Spleen (tissue), 11 donors: ENCODE measurements at regions not wholly inside any gene's neighbourhood (a gene's known extent, or its start where the extent isn't known, plus 50 kb on each side); places are given as distances from the start of the nearest gene placed in this dataset.

ENCODE experiments used
- DNase-seq: peaks from one replicate; pipeline ENCODE4 v3.0.0-alpha.2; 2020
- H3K27ac ChIP-seq, 8 donors: fragments of 200-600 bp; sonication (generic) in 7 of 8; 1 replicate in 4 of 8; 2 replicates in 4 of 8; pipeline versions ENCODE4 v1.5.0 to v1.8.0; 2016 to 2021; ENCODE audit warnings: inconsistent platforms in 4 of 8, mild to moderate bottlenecking in 4 of 8, moderate library complexity in 1 of 8
- H3K27me3 ChIP-seq, 7 donors: fragments of 200-600 bp; sonication (generic) in 6 of 7; replicated peaks in 1 of 7; 1 replicate in 4 of 7; 2 replicates in 3 of 7; pipeline versions ENCODE4 v1.5.0 to v1.8.0; 2016 to 2021; ENCODE audit warnings: inconsistent platforms in 3 of 7, mild to moderate bottlenecking in 1 of 7
- H3K36me3 ChIP-seq, 6 donors: fragments of 200-600 bp; sonication (generic) in 5 of 6; 1 replicate in 4 of 6; 2 replicates in 2 of 6; pipeline versions ENCODE4 v1.5.0 to v1.8.0; 2016 to 2021; ENCODE audit warnings: inconsistent platforms in 2 of 6
- H3K4me1 ChIP-seq, 6 donors: fragments of 200-600 bp; sonication (generic) in 5 of 6; 1 replicate in 3 of 6; 2 replicates in 3 of 6; pipeline versions ENCODE4 v1.5.0 to v1.8.0; 2016 to 2021; ENCODE audit warnings: inconsistent platforms in 3 of 6
- H3K4me3 ChIP-seq, 8 donors: fragments of 200-600 bp; sonication (generic) in 7 of 8; 1 replicate in 4 of 8; 2 replicates in 4 of 8; pipeline versions ENCODE4 v1.5.0 to v1.8.0; 2016 to 2021; ENCODE audit warnings: inconsistent platforms in 4 of 8, mild to moderate bottlenecking in 4 of 8, moderate library complexity in 2 of 8
- H3K9me3 ChIP-seq, 8 donors: fragments of 200-600 bp; sonication (generic) in 7 of 8; 1 replicate in 4 of 8; 2 replicates in 4 of 8; pipeline versions ENCODE4 v1.5.0 to v1.8.0; 2016 to 2021; ENCODE audit warnings: inconsistent platforms in 4 of 8
- POLR2A ChIP-seq, 3 donors: fragments of 450-650 bp; IDR thresholded peaks; one replicate each; pipeline ENCODE4 v1.5.1; 2017; ENCODE audit warnings: antibody characterized with exemption in 3 of 3, mild to moderate bottlenecking in 1 of 3
- POLR2AphosphoS5 ChIP-seq, 3 donors: sonication (generic); formaldehyde crosslinking; IDR thresholded peaks; one replicate each; pipeline ENCODE4 v1.5.1; 2017; ENCODE audit warnings: antibody characterized with exemption in 3 of 3
- WGBS, 5 donors: extraction: QIAGEN DNeasy Blood & Tissue Kit in 3 of 5; methylation state at CpG; one replicate each; pipeline versions ENCODE4 v1.1.5 to v1.1.7; 2013 to 2018; 5-methylcytosine and 5-hydroxymethylcytosine counted together
- intact Hi-C: fragments of 100-400 bp; cut with DNase I; formaldehyde crosslinking; loops from one replicate; pipeline ENCODE4 v1.15.0; 2023; ENCODE audit warnings: low total_unique reads
- TF ChIP-seq, protein P1 (sequence below), 11 experiments: fragments of 200-600 bp in 7 of 11; fragments of 450-650 bp in 4 of 11; sonication (generic) in 4 of 11; IDR thresholded peaks in 8 of 11; conservative IDR thresholded peaks in 3 of 11; 1 replicate in 7 of 11; 2 replicates in 4 of 11; pipeline versions ENCODE4 v1.4.0 to v1.8.0; 2016 to 2021; ENCODE audit warnings: antibody characterized with exemption in 11 of 11, inconsistent platforms in 4 of 11, mild to moderate bottlenecking in 1 of 11
- donor health status: healthy with polysubstance abuse.
- donor health status: DM: no; HTN: no; CAD: no; lungs with moderate emphysema.
- donor health status: DM: no; HTN: no; CAD: no.
- donor health status: Bipolar disorder and iron deficiency.
- donor health status: healthy.
- donor health status: DM: no; HTN: no; CAD: no.
- donor health status: DM: yes; HTN: yes; CAD: no.

DNA sequence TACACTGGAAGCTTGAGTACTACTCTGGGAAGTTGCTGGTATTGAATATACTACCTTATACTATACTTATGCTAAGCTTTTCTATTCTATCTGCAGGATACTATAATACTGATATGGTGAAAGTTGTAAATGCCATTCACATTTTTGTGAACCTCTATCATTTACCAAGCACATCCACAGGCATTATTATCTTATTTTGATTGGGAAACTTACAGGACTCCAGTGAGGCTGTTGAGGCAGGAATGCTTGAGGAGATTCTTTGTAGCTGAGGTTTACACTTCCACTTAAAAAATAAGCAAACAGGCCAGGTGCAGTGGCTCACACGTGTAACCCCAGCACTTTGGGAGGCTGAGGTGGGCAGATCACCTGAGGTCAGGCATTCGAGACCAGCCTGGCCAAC, 442.9 kb downstream of the QKI start:
- 69 to 90% (median 74%) methylated on average over 2 of the region's 2 CpGs for WGBS, 5 donors
- H3K4me1 ChIP-seq, result peaks cover 0 to 13% (median 8%) of the 10 kb centered on the region in 6 donors
- H3K36me3 ChIP-seq, result no peaks in the 10 kb centered on the region
- peaks cover 0 to 5% (median 2%) of the 10 kb centered on the region in 8 donors for H3K9me3 ChIP-seq
- H3K4me3 ChIP-seq, result no peak overlapping the region
- TF ChIP-seq, protein P1, sequence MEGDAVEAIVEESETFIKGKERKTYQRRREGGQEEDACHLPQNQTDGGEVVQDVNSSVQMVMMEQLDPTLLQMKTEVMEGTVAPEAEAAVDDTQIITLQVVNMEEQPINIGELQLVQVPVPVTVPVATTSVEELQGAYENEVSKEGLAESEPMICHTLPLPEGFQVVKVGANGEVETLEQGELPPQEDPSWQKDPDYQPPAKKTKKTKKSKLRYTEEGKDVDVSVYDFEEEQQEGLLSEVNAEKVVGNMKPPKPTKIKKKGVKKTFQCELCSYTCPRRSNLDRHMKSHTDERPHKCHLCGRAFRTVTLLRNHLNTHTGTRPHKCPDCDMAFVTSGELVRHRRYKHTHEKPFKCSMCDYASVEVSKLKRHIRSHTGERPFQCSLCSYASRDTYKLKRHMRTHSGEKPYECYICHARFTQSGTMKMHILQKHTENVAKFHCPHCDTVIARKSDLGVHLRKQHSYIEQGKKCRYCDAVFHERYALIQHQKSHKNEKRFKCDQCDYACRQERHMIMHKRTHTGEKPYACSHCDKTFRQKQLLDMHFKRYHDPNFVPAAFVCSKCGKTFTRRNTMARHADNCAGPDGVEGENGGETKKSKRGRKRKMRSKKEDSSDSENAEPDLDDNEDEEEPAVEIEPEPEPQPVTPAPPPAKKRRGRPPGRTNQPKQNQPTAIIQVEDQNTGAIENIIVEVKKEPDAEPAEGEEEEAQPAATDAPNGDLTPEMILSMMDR (IDR thresholded peaks at IDR 0.05 in 8 of 11, conservative IDR thresholded peaks at IDR 0.05 in 3 of 11), result no peak
- TF ChIP-seq POLR2A (IDR thresholded peaks at IDR 0.05) (no peak), POLR2AphosphoS5 (IDR thresholded peaks at IDR 0.05) (no peak)
- H3K27ac ChIP-seq, result no peak overlapping the region
- intact Hi-C loops, result no loop called here
- no peak for DNase-seq
- peaks cover 0 to 25% (median 0%) of the 10 kb centered on the region in 7 donors for H3K27me3 ChIP-seq

DNA sequence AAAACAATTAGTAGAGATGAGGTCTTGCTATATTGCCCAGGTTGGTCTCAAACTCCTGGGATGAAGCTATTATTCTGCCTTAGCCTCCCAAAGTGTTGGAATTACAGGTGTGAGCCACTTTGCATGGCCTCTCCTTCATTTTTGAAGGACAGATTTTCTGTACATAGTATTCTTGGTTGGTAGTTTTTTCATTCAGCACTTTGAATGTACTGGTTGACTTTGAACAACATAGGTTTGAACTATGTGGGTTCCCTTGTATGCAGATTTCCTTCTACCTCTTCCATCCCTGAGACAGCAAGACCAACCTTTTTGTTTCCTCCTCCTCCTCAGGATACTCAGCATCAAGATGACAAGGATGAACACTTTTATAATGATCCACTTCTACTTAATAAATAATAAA, 436.4 kb downstream of the QKI start:
- H3K4me1 ChIP-seq, result no peaks in the 10 kb centered on the region
- no peak for DNase-seq
- H3K27me3 ChIP-seq, result no peaks in the 10 kb centered on the region
- TF ChIP-seq POLR2AphosphoS5 (IDR thresholded peaks at IDR 0.05), result no peak
- TF ChIP-seq, protein P1 (IDR thresholded peaks at IDR 0.05 in 8 of 11, conservative IDR thresholded peaks at IDR 0.05 in 3 of 11), result no peak
- TF ChIP-seq POLR2A (IDR thresholded peaks at IDR 0.05), result no peak
- H3K9me3 ChIP-seq, result peaks cover 11 to 38% (median 36%) of the 10 kb centered on the region in 8 donors
- H3K27ac ChIP-seq, result no peak overlapping the region
- no peak overlapping the region for H3K4me3 ChIP-seq
- no peaks in the 10 kb centered on the region for H3K36me3 ChIP-seq
- intact Hi-C loops, result no loop called here

DNA sequence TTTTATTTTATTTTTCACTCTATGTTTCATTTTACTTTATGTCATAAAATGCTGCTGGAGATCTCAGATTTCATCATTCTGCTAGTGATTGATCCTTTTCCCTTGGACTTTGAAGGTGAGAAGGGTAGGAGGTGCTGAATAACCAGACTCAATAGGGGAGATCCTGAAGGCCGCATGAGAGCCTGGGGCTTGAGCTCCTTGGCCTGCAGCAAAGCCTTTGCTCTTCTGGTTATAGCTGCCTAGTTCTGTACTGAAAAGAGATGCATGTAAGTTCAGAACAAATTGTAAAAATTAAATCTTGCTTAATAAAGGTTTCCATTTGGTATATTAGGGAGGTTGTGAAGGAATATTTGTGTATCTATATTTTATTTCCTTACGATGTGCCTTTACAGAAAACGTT, 430.2 kb downstream of the QKI start:
- no peak for DNase-seq
- no peaks in the 10 kb centered on the region for H3K36me3 ChIP-seq
- H3K9me3 ChIP-seq, result peaks cover 0 to 21% (median 9%) of the 10 kb centered on the region in 8 donors
- no peak overlapping the region for H3K27ac ChIP-seq
- no peaks in the 10 kb centered on the region for H3K27me3 ChIP-seq
- no peak overlapping the region for H3K4me3 ChIP-seq
- H3K4me1 ChIP-seq, result no peaks in the 10 kb centered on the region
- intact Hi-C loops, result no loop called here
- 60 to 78% (median 66%) methylated on average over 3 of the region's 3 CpGs for WGBS, 5 donors
- TF ChIP-seq POLR2A (IDR thresholded peaks at IDR 0.05) (no peak), POLR2AphosphoS5 (IDR thresholded peaks at IDR 0.05) (no peak)
- TF ChIP-seq, protein P1 (IDR thresholded peaks at IDR 0.05 in 8 of 11, conservative IDR thresholded peaks at IDR 0.05 in 3 of 11), result no peak

DNA sequence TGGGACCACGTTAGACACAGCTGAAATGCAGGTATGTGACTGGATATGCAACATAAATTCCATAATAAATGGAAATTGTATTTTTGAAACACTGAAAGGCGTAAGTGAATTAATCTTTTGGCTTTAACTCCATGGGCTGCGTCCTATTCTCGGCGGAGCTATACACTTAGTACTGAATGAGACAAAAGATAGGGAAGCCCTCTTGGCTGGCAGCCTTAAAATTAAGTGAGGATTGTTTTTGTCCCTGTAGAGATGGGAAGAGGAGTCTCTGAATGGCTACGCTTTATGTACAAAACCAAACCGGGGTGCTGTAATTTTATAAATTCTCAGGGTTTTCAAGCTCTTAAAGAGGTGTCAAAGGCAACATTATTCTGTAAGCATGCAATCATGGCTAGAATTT, 429.8 kb downstream of the QKI start:
- no peak overlapping the region for H3K27ac ChIP-seq
- DNase-seq, result no peak
- H3K27me3 ChIP-seq, result no peaks in the 10 kb centered on the region
- 91 to 94% (median 93%) methylated on average over 7 of the region's 7 CpGs for WGBS, 5 donors
- TF ChIP-seq POLR2A (IDR thresholded peaks at IDR 0.05) (no peak), POLR2AphosphoS5 (IDR thresholded peaks at IDR 0.05) (no peak)
- TF ChIP-seq, protein P1 (IDR thresholded peaks at IDR 0.05 in 8 of 11, conservative IDR thresholded peaks at IDR 0.05 in 3 of 11), result no peak
- peaks cover 0 to 17% (median 5%) of the 10 kb centered on the region in 8 donors for H3K9me3 ChIP-seq
- no peaks in the 10 kb centered on the region for H3K36me3 ChIP-seq
- no peak overlapping the region for H3K4me3 ChIP-seq
- intact Hi-C loops, result no loop called here
- no peaks in the 10 kb centered on the region for H3K4me1 ChIP-seq
